ENCODE measurements at regions not wholly inside any gene's neighbourhood (a gene's known extent, or its start where the extent isn't known, plus 50 kb on each side); places are given as distances from the start of the nearest gene placed in this dataset.
"Not testable (repeated sequence)": the region's sequence is repeated elsewhere in the genome, so short reads cannot be mapped to it uniquely, and the experiment has no call there.

DNA sequence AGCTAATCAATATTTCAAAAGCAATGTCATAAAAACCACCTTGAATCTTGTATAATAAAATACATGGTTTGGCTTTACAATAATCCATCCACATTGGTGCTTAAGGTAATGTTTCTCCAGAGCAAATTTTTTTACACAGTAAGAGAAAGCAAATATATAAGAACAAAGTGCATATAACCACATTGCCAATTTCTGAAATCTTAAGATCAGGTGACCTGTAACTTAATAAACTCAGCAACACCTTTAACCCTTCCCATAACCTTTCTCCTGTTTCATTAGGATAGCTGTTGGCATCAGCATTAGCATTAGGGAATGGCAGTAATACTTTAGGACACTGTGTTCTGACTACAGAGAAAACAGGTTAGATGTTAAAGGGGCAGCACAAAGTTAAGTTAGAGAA, 155.9 kb upstream of the SEMA3D start:
- no peak for DNase-seq (ENCODE audit: low read depth)
- TF ChIP-seq, protein P1, sequence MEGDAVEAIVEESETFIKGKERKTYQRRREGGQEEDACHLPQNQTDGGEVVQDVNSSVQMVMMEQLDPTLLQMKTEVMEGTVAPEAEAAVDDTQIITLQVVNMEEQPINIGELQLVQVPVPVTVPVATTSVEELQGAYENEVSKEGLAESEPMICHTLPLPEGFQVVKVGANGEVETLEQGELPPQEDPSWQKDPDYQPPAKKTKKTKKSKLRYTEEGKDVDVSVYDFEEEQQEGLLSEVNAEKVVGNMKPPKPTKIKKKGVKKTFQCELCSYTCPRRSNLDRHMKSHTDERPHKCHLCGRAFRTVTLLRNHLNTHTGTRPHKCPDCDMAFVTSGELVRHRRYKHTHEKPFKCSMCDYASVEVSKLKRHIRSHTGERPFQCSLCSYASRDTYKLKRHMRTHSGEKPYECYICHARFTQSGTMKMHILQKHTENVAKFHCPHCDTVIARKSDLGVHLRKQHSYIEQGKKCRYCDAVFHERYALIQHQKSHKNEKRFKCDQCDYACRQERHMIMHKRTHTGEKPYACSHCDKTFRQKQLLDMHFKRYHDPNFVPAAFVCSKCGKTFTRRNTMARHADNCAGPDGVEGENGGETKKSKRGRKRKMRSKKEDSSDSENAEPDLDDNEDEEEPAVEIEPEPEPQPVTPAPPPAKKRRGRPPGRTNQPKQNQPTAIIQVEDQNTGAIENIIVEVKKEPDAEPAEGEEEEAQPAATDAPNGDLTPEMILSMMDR (IDR thresholded peaks at IDR 0.05; ENCODE audit: low read depth, low read length), result no peak
- TF ChIP-seq, protein P2, sequence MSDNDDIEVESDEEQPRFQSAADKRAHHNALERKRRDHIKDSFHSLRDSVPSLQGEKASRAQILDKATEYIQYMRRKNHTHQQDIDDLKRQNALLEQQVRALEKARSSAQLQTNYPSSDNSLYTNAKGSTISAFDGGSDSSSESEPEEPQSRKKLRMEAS (IDR thresholded peaks at IDR 0.05; ENCODE audit: low read depth, low read length), result no peak
- no peak for TF ChIP-seq POLR2A (IDR thresholded peaks at IDR 0.05; ENCODE audit: extremely low read depth, insufficient read length)
- no peak for TF ChIP-seq MYC (IDR thresholded peaks at IDR 0.05; ENCODE audit: low read depth, low read length)
- H3K4me3 ChIP-seq (ENCODE audit: low read depth, low read length), result no peak overlapping the region

DNA sequence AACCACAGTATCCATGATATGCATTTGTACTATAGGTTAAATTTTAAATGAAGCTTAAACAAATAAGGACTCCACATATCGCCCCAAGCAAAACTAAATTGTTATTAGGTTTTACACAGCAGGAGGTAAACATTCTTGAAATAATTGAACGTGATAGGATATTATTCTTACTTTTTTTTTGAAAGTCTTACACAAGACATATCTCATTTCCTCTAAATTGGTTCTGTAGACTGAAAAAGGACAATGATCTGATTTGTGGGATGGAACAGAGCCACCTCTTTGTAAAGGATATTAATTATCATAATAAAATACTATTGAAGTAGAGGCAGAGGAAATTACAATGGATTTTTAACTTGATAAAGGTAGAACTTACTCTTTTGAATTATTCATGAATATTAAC, 155.1 kb upstream of the SEMA3D start:
- no peak overlapping the region for H3K4me3 ChIP-seq (ENCODE audit: low read depth, low read length)
- DNase-seq (ENCODE audit: low read depth), result no peak
- TF ChIP-seq POLR2A (IDR thresholded peaks at IDR 0.05; ENCODE audit: extremely low read depth, insufficient read length) (no peak), MYC (IDR thresholded peaks at IDR 0.05; ENCODE audit: low read depth, low read length) (no peak)
- TF ChIP-seq, protein P2 (IDR thresholded peaks at IDR 0.05; ENCODE audit: low read depth, low read length), result no peak
- TF ChIP-seq, protein P1 (IDR thresholded peaks at IDR 0.05; ENCODE audit: low read depth, low read length), result no peak

DNA sequence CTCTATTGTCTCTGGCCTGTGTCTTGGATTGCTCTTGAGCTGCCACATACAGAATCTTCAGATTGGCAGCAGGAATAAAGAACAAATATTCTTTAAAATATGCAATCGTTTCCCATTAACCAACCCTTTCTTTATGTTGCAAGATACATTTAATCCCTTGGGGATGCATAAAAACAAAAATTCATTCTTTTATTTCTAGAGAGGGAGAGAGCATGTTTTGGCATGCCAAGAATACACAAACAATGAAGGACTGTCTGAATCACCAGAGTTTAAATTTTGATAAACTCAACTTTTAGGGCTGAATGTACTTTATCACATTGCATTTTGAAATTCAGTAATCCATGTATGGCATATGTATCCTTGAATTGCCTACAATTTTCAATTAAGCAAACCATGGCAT, 154.3 kb upstream of the SEMA3D start:
- no peak for DNase-seq (ENCODE audit: low read depth)
- H3K4me3 ChIP-seq (ENCODE audit: low read depth, low read length), result no peak overlapping the region
- no peak for TF ChIP-seq MYC (IDR thresholded peaks at IDR 0.05; ENCODE audit: low read depth, low read length)
- no peak for TF ChIP-seq POLR2A (IDR thresholded peaks at IDR 0.05; ENCODE audit: extremely low read depth, insufficient read length)
- TF ChIP-seq, protein P1 (IDR thresholded peaks at IDR 0.05; ENCODE audit: low read depth, low read length), result no peak
- TF ChIP-seq, protein P2 (IDR thresholded peaks at IDR 0.05; ENCODE audit: low read depth, low read length), result no peak

DNA sequence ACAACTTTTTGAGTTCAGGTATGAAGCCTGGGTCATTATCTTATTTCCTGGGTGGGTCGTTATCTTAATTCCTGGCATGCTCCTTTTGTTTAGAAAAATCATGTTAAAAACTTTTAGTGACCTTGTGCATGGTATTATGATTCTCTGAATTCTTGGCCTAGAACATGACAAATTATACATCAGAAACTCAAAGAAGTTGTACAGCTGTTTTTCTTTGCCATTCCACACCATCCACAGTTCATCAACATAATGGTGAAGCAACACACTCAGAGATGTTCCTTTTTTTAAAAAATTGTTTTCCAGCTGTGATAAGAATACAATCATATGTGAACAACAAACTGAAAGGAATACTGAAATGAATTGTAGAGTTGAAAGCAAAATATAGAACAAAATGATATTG, 149.2 kb upstream of the SEMA3D start:
- no peak for DNase-seq (ENCODE audit: low read depth)
- no peak overlapping the region for H3K4me3 ChIP-seq (ENCODE audit: low read depth, low read length)

DNA sequence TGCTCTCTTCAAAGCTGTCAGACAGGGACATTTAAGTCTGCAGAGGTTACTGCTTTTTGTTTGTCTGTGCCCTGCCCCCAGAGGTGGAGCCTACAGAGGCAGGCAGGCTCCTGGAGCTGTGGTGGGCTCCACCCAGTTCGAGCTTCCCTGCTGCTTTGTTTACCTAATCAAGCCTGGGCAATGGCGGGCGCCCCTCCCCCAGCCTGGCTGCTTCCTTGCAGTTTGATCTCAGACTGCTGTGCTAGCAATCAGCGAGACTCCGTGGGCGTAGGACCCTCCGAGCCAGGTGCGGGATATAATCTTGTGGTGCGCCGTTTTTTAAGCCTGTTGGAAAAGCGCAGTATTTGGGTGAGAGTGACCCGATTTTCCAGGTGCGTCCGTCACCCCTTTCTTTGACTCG, 148.3 kb upstream of the SEMA3D start:
- H3K4me3 ChIP-seq (ENCODE audit: low read depth, low read length); DNase-seq (ENCODE audit: low read depth): not testable (repeated sequence)

More for the DNA sequence above, 149.2 kb upstream of the SEMA3D start:
- TF ChIP-seq, protein P2 (IDR thresholded peaks at IDR 0.05; ENCODE audit: low read depth, low read length), result no peak
- TF ChIP-seq, protein P1 (IDR thresholded peaks at IDR 0.05; ENCODE audit: low read depth, low read length), result no peak

DNA sequence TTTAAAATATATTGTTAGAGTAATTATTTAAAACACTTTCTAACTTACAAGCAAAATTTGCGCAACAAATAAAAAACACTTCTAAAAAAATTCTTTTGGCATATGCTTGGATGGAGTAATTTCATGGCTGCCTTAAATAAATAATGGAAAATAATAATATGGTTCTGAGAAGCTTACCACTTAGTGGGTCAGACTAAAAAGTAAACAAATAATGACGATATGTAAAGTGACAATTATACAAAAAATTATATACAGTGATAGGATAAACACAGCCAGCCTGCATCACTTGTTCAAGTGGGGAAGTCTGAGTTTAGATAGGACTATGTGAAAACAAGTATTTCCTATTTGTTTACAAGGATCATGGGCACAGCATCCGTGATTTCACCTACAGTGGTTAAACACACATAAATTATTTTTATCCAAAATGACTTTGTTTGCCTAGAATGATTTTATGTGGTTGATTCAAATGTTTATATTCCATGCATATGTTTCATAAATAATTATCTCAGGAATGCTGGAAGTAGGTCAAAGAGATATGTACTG, 141.7 kb upstream of the SEMA3D start:
- TF ChIP-seq MYC (IDR thresholded peaks at IDR 0.05; ENCODE audit: low read depth, low read length) (no peak), POLR2A (IDR thresholded peaks at IDR 0.05; ENCODE audit: extremely low read depth, insufficient read length) (no peak)
- TF ChIP-seq, protein P1 (IDR thresholded peaks at IDR 0.05; ENCODE audit: low read depth, low read length), result no peak
- TF ChIP-seq, protein P2 (IDR thresholded peaks at IDR 0.05; ENCODE audit: low read depth, low read length), result no peak
- no peak for DNase-seq (ENCODE audit: low read depth)
- no peak overlapping the region for H3K4me3 ChIP-seq (ENCODE audit: low read depth, low read length)

All from NB4 (cell line).